Liver (tissue), 8 donors: ENCODE measurements at regions not wholly inside any gene's neighbourhood (a gene's known extent, or its start where the extent isn't known, plus 50 kb on each side); places are given as distances from the start of the nearest gene placed in this dataset.
A peak's percentile ranks its signal among the peaks of the same experiment; 100 is the strongest.

ENCODE experiments used
- DNase-seq: peaks from one replicate; pipeline ENCODE4 v3.0.0-alpha.2; 2017; ENCODE audit warnings: low spot score
- H3K27ac ChIP-seq, 2 donors: one replicate each; pipeline ENCODE4 v1.7.0; 2013; ENCODE audit warnings: inconsistent platforms in 2 of 2, low read length in 2 of 2, control low read depth in 1 of 2, low read depth in 1 of 2, mild to moderate bottlenecking in 1 of 2
- H3K27me3 ChIP-seq, 4 donors: one replicate each; pipeline versions ENCODE4 v1.6.1 to v1.7.0; 2013; ENCODE audit warnings: low read length in 3 of 4, inconsistent platforms in 1 of 4, mild to moderate bottlenecking in 1 of 4, moderate library complexity in 1 of 4; ENCODE audit not compliant: control insufficient read depth in 4 of 4, insufficient read depth in 4 of 4
- H3K36me3 ChIP-seq, 4 donors: one replicate each; pipeline versions ENCODE4 v1.6.1 to v1.7.0; 2013; ENCODE audit warnings: low read length in 3 of 4, mild to moderate bottlenecking in 3 of 4, low read depth in 1 of 4, moderate library complexity in 1 of 4; ENCODE audit not compliant: control insufficient read depth in 4 of 4, insufficient read depth in 3 of 4
- H3K4me1 ChIP-seq, 4 donors: one replicate each; pipeline versions ENCODE4 v1.6.1 to v1.7.0; 2013; ENCODE audit warnings: low read length in 3 of 4, mild to moderate bottlenecking in 3 of 4, moderate library complexity in 1 of 4; ENCODE audit not compliant: control insufficient read depth in 4 of 4, insufficient read depth in 4 of 4
- H3K4me3 ChIP-seq, 3 donors: one replicate each; pipeline versions ENCODE4 v1.6.1 to v1.7.0; 2013; ENCODE audit warnings: low read length in 3 of 3, control low read depth in 1 of 3, low read depth in 1 of 3, mild to moderate bottlenecking in 1 of 3
- H3K9ac ChIP-seq, 2 donors: one replicate each; pipeline ENCODE4 v1.7.0; 2013; ENCODE audit warnings: low read length in 2 of 2, mild to moderate bottlenecking in 2 of 2, moderate library complexity in 2 of 2, control low read depth in 1 of 2, low read depth in 1 of 2
- H3K9me3 ChIP-seq, 4 donors: one replicate each; pipeline versions ENCODE4 v1.6.1 to v1.7.0; 2013; ENCODE audit warnings: low read length in 3 of 4; ENCODE audit not compliant: control insufficient read depth in 4 of 4
- ATF3 ChIP-seq: IDR thresholded peaks from 2 replicates; pipeline ENCODE4 v1.6.1; 2016; ENCODE audit warnings: antibody characterized with exemption
- CTCF ChIP-seq: fragments of 150-350 bp; IDR thresholded peaks from 2 replicates; pipeline ENCODE4 v1.5.1; 2017; ENCODE audit warnings: improper control_type of control experiment, low read depth, low read length; ENCODE audit not compliant: missing input control
- EGR1 ChIP-seq, 2 donors: IDR thresholded peaks; 2 replicates each; pipeline ENCODE4 v1.6.1; 2016 to 2018; ENCODE audit warnings: antibody characterized with exemption in 2 of 2, low read depth in 2 of 2
- FOXA1 ChIP-seq: IDR thresholded peaks from 2 replicates; pipeline ENCODE4 v1.6.1; 2016; ENCODE audit warnings: antibody characterized with exemption
- FOXA2 ChIP-seq: IDR thresholded peaks from 2 replicates; pipeline ENCODE4 v1.6.1; 2016; ENCODE audit warnings: antibody characterized with exemption
- GABPA ChIP-seq, 2 donors: IDR thresholded peaks in 1 of 2; conservative IDR thresholded peaks in 1 of 2; 2 replicates each; pipeline ENCODE4 v1.6.1; 2016; ENCODE audit warnings: antibody characterized with exemption in 2 of 2, mild to moderate bottlenecking in 1 of 2, moderate library complexity in 1 of 2
- HNF4A ChIP-seq, 2 donors: conservative IDR thresholded peaks; 2 replicates each; pipeline ENCODE4 v1.6.1; 2016; ENCODE audit warnings: antibody characterized with exemption in 2 of 2, mild to moderate bottlenecking in 2 of 2
- JUND ChIP-seq, 2 donors: IDR thresholded peaks; 2 replicates each; pipeline ENCODE4 v1.6.1; 2016; ENCODE audit warnings: antibody characterized with exemption in 2 of 2
- MAX ChIP-seq: IDR thresholded peaks from 2 replicates; pipeline ENCODE4 v1.6.1; 2016; ENCODE audit warnings: antibody characterized with exemption
- NR2F2 ChIP-seq: IDR thresholded peaks from 2 replicates; pipeline ENCODE4 v1.6.1; 2016; ENCODE audit warnings: antibody characterized with exemption
- REST ChIP-seq: IDR thresholded peaks from 2 replicates; pipeline ENCODE4 v1.6.1; 2016; ENCODE audit warnings: antibody characterized with exemption, mild to moderate bottlenecking
- SP1 ChIP-seq: IDR thresholded peaks from 2 replicates; pipeline ENCODE4 v1.6.1; 2018; ENCODE audit warnings: antibody characterized with exemption, mild to moderate bottlenecking
- YY1 ChIP-seq: IDR thresholded peaks from 2 replicates; pipeline ENCODE4 v1.6.1; 2016; ENCODE audit warnings: antibody characterized with exemption, mild to moderate bottlenecking
- WGBS: extraction: QIAGEN DNeasy Blood & Tissue Kit; methylation state at CpG from one replicate; pipeline ENCODE4 v1.1.7; 2013; 5-methylcytosine and 5-hydroxymethylcytosine counted together
- TF ChIP-seq, protein P1 (sequence below): IDR thresholded peaks from 2 replicates; pipeline ENCODE4 v1.6.1; 2016; ENCODE audit warnings: antibody characterized with exemption
- donor health status: healthy.
- donor health status: healthy.
- donor health status: healthy.
- donor health status: healthy.
- donor health status: healthy.

- H3K27ac ChIP-seq, result no peak overlapping the region
- H3K36me3 ChIP-seq, result no peaks in the 10 kb centered on the region
- 68% methylated on average over 5 of the region's 5 CpGs for WGBS
- TF ChIP-seq NR2F2 (peak; percentile 55), REST (no peak)
- H3K4me1 ChIP-seq, result peaks cover 6 to 28% (median 22%) of the 10 kb centered on the region in 4 donors
- H3K9me3 ChIP-seq, result no peaks in the 10 kb centered on the region
- no peak for DNase-seq
- H3K27me3 ChIP-seq, result no peaks in the 10 kb centered on the region
- no peak overlapping the region for H3K4me3 ChIP-seq
- H3K9ac ChIP-seq, result no peak overlapping the region
These were observed 152.1 kb downstream of the NOC3L start for GRCh38 chr10:94210440-94211168.

DNA sequence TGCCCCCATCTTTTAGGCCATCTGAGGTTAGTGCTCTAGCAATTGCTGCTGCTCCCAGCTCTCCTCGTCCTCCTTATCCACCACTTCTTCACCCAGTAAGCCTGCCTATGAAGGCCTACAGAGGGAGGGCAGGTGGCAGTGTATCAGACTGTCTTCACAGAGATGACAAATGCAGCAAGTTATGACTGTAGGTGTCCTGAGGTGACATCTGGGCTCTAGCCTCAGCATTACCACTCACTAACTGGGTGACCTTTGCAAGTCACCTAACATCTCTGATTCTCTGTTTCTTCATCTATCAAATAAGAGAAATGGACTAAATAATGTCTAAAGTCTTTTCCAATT lies 151.6 kb downstream of the NOC3L start:
- Histone ChIP-seq H3K9me3 (no peaks in the 10 kb centered on the region), H3K4me3 (no peak overlapping the region), H3K27ac (no peak overlapping the region), H3K9ac (no peak overlapping the region), H3K27me3 (no peaks in the 10 kb centered on the region), H3K36me3 (no peaks in the 10 kb centered on the region), H3K4me1 (peaks cover 5 to 25% (median 19%) of the 10 kb centered on the region in 4 donors)
- TF ChIP-seq HNF4A (conservative IDR thresholded peaks at IDR 0.05), result no peak
- TF ChIP-seq MAX, result no peak
- TF ChIP-seq YY1, result no peak
- TF ChIP-seq FOXA2, result no peak
- no peak for TF ChIP-seq GABPA (IDR thresholded peaks at IDR 0.05 in 1 of 2, conservative IDR thresholded peaks at IDR 0.05 in 1 of 2)
- TF ChIP-seq FOXA1, result no peak
- no peak for TF ChIP-seq JUND (IDR thresholded peaks at IDR 0.05)
- TF ChIP-seq, protein P1, sequence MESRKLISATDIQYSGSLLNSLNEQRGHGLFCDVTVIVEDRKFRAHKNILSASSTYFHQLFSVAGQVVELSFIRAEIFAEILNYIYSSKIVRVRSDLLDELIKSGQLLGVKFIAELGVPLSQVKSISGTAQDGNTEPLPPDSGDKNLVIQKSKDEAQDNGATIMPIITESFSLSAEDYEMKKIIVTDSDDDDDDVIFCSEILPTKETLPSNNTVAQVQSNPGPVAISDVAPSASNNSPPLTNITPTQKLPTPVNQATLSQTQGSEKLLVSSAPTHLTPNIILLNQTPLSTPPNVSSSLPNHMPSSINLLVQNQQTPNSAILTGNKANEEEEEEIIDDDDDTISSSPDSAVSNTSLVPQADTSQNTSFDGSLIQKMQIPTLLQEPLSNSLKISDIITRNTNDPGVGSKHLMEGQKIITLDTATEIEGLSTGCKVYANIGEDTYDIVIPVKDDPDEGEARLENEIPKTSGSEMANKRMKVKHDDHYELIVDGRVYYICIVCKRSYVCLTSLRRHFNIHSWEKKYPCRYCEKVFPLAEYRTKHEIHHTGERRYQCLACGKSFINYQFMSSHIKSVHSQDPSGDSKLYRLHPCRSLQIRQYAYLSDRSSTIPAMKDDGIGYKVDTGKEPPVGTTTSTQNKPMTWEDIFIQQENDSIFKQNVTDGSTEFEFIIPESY, result no peak
- TF ChIP-seq CTCF, result no peak
- no peak for TF ChIP-seq NR2F2
- no peak for TF ChIP-seq SP1
- no peak for TF ChIP-seq EGR1 (IDR thresholded peaks at IDR 0.05; ENCODE audit: low read depth in 2 of 2)
- TF ChIP-seq ATF3, result no peak
- DNase-seq, result no peak
- 88% methylated on average over 1 of the region's 1 CpG for WGBS
